ENCODE measurements at regions not wholly inside any gene's neighbourhood (a gene's known extent, or its start where the extent isn't known, plus 50 kb on each side); places are given as distances from the start of the nearest gene placed in this dataset.

DNA sequence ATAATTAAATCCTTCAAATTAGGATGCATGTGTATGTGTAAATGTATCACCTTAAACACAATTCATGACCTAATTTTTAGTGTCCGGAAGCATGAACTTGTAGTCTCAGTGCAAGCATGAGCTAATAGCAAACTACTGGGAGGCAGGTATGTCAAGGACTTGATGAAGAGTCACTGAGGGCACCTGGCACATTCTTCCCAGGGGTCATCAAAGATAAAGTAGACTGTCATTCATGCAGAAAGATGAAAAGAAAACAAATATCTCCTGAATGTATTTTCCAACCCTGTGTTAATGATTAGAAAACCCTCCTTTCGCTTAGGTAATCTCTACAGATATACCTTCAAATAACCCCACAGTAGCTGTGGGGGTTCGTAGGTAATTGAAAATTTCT, 234.9 kb downstream of the SOCS6 start:
- TF ChIP-seq, protein P1, sequence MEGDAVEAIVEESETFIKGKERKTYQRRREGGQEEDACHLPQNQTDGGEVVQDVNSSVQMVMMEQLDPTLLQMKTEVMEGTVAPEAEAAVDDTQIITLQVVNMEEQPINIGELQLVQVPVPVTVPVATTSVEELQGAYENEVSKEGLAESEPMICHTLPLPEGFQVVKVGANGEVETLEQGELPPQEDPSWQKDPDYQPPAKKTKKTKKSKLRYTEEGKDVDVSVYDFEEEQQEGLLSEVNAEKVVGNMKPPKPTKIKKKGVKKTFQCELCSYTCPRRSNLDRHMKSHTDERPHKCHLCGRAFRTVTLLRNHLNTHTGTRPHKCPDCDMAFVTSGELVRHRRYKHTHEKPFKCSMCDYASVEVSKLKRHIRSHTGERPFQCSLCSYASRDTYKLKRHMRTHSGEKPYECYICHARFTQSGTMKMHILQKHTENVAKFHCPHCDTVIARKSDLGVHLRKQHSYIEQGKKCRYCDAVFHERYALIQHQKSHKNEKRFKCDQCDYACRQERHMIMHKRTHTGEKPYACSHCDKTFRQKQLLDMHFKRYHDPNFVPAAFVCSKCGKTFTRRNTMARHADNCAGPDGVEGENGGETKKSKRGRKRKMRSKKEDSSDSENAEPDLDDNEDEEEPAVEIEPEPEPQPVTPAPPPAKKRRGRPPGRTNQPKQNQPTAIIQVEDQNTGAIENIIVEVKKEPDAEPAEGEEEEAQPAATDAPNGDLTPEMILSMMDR (IDR thresholded peaks at IDR 0.05): no peak
- TF ChIP-seq POLR2A (IDR thresholded peaks at IDR 0.05) (no peak), POLR2AphosphoS5 (IDR thresholded peaks at IDR 0.05; ENCODE audit: insufficient read depth in 1 of 2, low read depth in 1 of 2) (no peak)
